ENCODE measurements at regions not wholly inside any gene's neighbourhood (a gene's known extent, or its start where the extent isn't known, plus 50 kb on each side); places are given as distances from the start of the nearest gene placed in this dataset.

DNA sequence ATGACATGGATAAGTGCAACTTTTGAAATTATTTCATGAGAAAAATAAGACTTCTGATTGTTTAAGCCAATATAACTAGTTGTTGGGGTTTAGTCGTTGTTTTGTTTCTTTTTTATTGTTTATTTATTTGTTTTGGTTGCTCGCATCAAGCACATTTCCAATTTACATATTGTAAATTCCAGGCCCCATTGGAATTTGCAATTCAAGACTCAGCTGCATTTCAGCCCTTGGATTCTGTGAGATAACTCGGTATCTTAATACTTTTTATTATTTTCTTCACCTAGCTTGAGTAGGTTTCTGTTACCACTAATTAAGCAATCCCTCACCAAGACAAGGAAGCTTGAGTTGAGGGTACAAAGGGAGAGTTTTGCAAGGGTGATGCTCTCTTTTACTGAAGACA, 318.3 kb upstream of the GATB start:
- DNase-seq (ENCODE audit: low read depth, low spot score), result no peak
- POLR2A ChIA-PET, result no interaction called here
- no peak overlapping the region for H3K27ac ChIP-seq (ENCODE audit: low read depth, low read length)
- CTCF ChIA-PET, result no interaction called here
- TF ChIP-seq, protein P1, sequence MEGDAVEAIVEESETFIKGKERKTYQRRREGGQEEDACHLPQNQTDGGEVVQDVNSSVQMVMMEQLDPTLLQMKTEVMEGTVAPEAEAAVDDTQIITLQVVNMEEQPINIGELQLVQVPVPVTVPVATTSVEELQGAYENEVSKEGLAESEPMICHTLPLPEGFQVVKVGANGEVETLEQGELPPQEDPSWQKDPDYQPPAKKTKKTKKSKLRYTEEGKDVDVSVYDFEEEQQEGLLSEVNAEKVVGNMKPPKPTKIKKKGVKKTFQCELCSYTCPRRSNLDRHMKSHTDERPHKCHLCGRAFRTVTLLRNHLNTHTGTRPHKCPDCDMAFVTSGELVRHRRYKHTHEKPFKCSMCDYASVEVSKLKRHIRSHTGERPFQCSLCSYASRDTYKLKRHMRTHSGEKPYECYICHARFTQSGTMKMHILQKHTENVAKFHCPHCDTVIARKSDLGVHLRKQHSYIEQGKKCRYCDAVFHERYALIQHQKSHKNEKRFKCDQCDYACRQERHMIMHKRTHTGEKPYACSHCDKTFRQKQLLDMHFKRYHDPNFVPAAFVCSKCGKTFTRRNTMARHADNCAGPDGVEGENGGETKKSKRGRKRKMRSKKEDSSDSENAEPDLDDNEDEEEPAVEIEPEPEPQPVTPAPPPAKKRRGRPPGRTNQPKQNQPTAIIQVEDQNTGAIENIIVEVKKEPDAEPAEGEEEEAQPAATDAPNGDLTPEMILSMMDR (IDR thresholded peaks at IDR 0.05; ENCODE audit: low read depth, low read length), result no peak
- peaks cover 11% of the 10 kb centered on the region for H3K27me3 ChIP-seq (ENCODE audit: control insufficient read depth, insufficient read depth, low read length)
- no peak overlapping the region for H3K4me3 ChIP-seq (ENCODE audit: low read depth, low read length)
- no peaks in the 10 kb centered on the region for H3K9me3 ChIP-seq (ENCODE audit: control insufficient read depth, insufficient read depth, low read length)

DNA sequence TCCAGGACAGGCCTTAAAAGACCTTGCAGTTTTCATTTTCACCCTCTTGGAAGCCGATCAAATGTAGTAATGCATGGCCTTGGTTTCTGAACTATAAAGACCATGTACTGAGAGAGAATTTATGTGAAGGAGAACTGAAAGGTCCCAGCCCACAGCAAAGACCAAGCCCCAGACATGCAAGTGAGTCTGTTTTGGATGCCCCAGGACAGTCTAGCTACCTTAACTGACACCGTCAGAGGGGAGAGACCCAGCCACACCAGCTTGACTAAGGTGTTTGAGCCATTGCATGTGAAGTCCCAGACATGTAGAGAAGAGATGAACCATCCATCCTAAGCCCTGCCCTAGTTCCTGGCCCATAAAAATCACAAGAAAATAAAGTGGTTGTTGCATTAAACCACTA, 316.8 kb upstream of the GATB start:
- no peak for DNase-seq (ENCODE audit: low read depth, low spot score)

DNA sequence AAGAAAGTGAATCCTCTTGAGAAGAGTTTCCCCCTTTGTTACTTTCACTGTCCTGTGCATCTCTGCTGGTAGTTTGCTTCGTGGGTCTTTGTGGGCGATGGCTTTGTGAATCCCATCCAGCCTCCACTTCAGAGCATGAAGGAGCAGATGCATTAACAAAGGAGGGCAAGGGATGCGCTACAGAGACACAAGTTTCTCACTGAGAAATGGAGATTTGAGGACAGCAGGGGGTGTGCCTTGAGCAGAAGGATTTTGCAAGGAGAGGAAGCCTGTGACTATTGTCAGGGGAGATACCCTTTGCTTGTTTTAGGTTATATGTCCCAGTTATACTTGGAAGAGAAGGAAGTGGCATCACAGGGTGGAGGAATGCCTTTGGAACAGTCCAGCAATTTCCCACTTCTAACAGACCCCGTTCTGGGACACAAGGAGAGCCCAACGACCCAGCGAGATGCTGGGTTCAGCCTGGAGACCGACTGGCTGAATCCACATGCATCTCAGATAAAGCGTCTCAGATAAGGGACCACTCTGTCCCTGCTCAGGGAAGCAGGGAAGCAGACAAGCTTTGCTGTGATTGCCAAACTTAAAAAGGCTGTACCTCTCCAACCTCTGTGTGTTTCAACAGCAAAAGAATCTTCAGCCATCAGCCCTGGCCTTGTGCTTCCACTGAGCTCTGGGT, 314.6 kb upstream of the GATB start:
- H3K27ac ChIP-seq (ENCODE audit: low read depth, low read length), result no peak overlapping the region
- H3K27me3 ChIP-seq (ENCODE audit: control insufficient read depth, insufficient read depth, low read length), result peaks cover 8% of the 10 kb centered on the region
- no peak overlapping the region for H3K4me3 ChIP-seq (ENCODE audit: low read depth, low read length)
- TF ChIP-seq, protein P1 (IDR thresholded peaks at IDR 0.05; ENCODE audit: low read depth, low read length), result no peak
- H3K9me3 ChIP-seq (ENCODE audit: control insufficient read depth, insufficient read depth, low read length), result no peaks in the 10 kb centered on the region
- POLR2A ChIA-PET, result no interaction called here
- no peak for DNase-seq (ENCODE audit: low read depth, low spot score)
- CTCF ChIA-PET, result interaction anchor here (0.6 kb wide), 1 partner anchor 302 kb away, joined by 4 read pairs; no protein-coding TSS in a partner anchor

More for the DNA sequence above, 316.8 kb upstream of the GATB start:
- Histone ChIP-seq H3K9me3 (ENCODE audit: control insufficient read depth, insufficient read depth, low read length) (no peaks in the 10 kb centered on the region), H3K4me3 (ENCODE audit: low read depth, low read length) (no peak overlapping the region), H3K27me3 (ENCODE audit: control insufficient read depth, insufficient read depth, low read length) (peaks cover 11% of the 10 kb centered on the region), H3K27ac (ENCODE audit: low read depth, low read length) (no peak overlapping the region)
- ChIA-PET CTCF (no interaction called here), POLR2A (no interaction called here)
- TF ChIP-seq, protein P1 (IDR thresholded peaks at IDR 0.05; ENCODE audit: low read depth, low read length), result no peak

DNA sequence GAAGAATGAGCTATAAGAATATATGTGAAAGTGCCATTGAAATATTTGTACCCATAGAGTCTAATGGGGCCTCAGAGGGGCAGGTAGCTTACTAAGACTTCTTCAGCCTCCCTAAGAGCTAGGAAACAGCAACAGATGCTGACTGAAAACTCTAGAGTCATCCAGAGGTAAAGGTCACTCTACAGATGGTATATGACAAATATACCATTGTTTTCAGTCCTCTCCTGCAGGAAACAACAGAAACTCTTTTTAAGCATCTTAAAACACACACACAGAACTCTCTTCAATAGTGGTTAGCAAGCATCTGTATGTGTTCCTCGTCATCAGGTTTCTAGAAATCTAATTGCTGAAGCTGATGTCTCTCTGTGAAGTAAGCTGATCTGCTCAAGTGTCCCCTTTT, 313.8 kb upstream of the GATB start:
- H3K27me3 ChIP-seq (ENCODE audit: control insufficient read depth, insufficient read depth, low read length), result peaks cover 8% of the 10 kb centered on the region
- CTCF ChIA-PET, result no interaction called here
- H3K4me3 ChIP-seq (ENCODE audit: low read depth, low read length), result no peak overlapping the region
- POLR2A ChIA-PET, result no interaction called here
- TF ChIP-seq, protein P1 (IDR thresholded peaks at IDR 0.05; ENCODE audit: low read depth, low read length), result no peak
- H3K9me3 ChIP-seq (ENCODE audit: control insufficient read depth, insufficient read depth, low read length), result no peaks in the 10 kb centered on the region
- no peak for DNase-seq (ENCODE audit: low read depth, low spot score)
- no peak overlapping the region for H3K27ac ChIP-seq (ENCODE audit: low read depth, low read length)

DNA sequence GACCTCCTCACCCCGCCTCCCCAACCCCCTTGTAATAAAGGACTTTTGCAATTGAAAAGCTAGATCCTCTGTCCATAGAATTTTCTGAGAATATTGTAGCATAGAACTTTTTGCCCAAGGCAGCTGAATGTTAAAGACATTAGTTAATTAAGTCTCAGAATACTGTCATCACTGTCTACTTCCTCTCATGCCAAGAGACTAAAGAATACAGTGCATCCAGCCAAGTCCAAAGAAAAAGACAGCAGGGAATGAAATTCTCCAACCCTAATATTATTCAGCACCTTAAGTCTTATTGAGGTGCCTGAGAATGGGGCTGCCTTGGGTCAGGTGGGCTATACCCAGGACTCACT, 313.3 kb upstream of the GATB start:
- POLR2A ChIA-PET, result no interaction called here
- H3K27me3 ChIP-seq (ENCODE audit: control insufficient read depth, insufficient read depth, low read length), result peaks cover 8% of the 10 kb centered on the region
- no peak for DNase-seq (ENCODE audit: low read depth, low spot score)
- no peak overlapping the region for H3K27ac ChIP-seq (ENCODE audit: low read depth, low read length)
- no peaks in the 10 kb centered on the region for H3K9me3 ChIP-seq (ENCODE audit: control insufficient read depth, insufficient read depth, low read length)
- H3K4me3 ChIP-seq (ENCODE audit: low read depth, low read length), result no peak overlapping the region
- TF ChIP-seq, protein P1 (IDR thresholded peaks at IDR 0.05; ENCODE audit: low read depth, low read length), result no peak
- CTCF ChIA-PET, result no interaction called here

Data from AG04450 (cell line).